Esophagus mucosa (tissue), 1 donor: ENCODE measurements at regions not wholly inside any gene's neighbourhood (a gene's known extent, or its start where the extent isn't known, plus 50 kb on each side); places are given as distances from the start of the nearest gene placed in this dataset.
A peak's percentile ranks its signal among the peaks of the same experiment; 100 is the strongest.

Experiments
- ATAC-seq: fragments of 200-7000 bp; cut with Tn5 transposase; one replicate; pipeline ENCODE4 v1.9.1; 2020
- donor health status: DM: yes; HTN: yes; CAD: no.

- ATAC-seq, result no peak
Measured at GRCh38 chr6:111959766-111960165, 86.5 kb upstream of the FYN start.

GRCh38 chr6:111967131-111967530, 86.8 kb upstream of the CCN6 start:
- no peak for ATAC-seq

- no peak for ATAC-seq
Measured at GRCh38 chr6:111970426-111970825, 83.5 kb upstream of the CCN6 start.

GRCh38 chr6:111971181-111971841, 82.6 kb upstream of the CCN6 start:
- ATAC-seq, result no peak

- no peak for ATAC-seq
Measured at GRCh38 chr6:111971866-111972532, 81.9 kb upstream of the CCN6 start.

- peak; percentile 13 for ATAC-seq
Measured at GRCh38 chr6:111972745-111973117, 81.2 kb upstream of the CCN6 start.

- ATAC-seq, result peak; percentile 70
Measured at GRCh38 chr6:111973118-111973761, 80.7 kb upstream of the CCN6 start.

GRCh38 chr6:111973927-111974639, 79.8 kb upstream of the CCN6 start:
- no peak for ATAC-seq

GRCh38 chr6:111975466-111975865, 78.4 kb upstream of the CCN6 start:
- no peak for ATAC-seq

- ATAC-seq, result no peak
Measured at GRCh38 chr6:111976139-111976538, 77.8 kb upstream of the CCN6 start.

- no peak for ATAC-seq
Measured at GRCh38 chr6:111978532-111979149, 75.3 kb upstream of the CCN6 start.

- no peak for ATAC-seq
Measured at GRCh38 chr6:111979633-111980032, 74.3 kb upstream of the CCN6 start.

- ATAC-seq, result no peak
Measured at GRCh38 chr6:111980143-111980542, 73.8 kb upstream of the CCN6 start.

- ATAC-seq, result no peak
Measured at GRCh38 chr6:111980971-111981840, 72.7 kb upstream of the CCN6 start.

- ATAC-seq, result peak; percentile 89
Measured at GRCh38 chr6:111982681-111983080, 71.2 kb upstream of the CCN6 start.

GRCh38 chr6:111983193-111983592, 70.7 kb upstream of the CCN6 start:
- ATAC-seq, result no peak

- no peak for ATAC-seq
Measured at GRCh38 chr6:111984081-111984480, 69.8 kb upstream of the CCN6 start.

- no peak for ATAC-seq
Measured at GRCh38 chr6:111984516-111985201, 69.2 kb upstream of the CCN6 start.

GRCh38 chr6:111985202-111985731, 68.6 kb upstream of the CCN6 start:
- peak; percentile 90 for ATAC-seq

- ATAC-seq, result no peak
Measured at GRCh38 chr6:111986651-111987050, 67.3 kb upstream of the CCN6 start.

GRCh38 chr6:111987295-111987694, 66.6 kb upstream of the CCN6 start:
- ATAC-seq, result peak; percentile 59
